Right renal pelvis (tissue), 4 donors: ENCODE measurements at regions not wholly inside any gene's neighbourhood (a gene's known extent, or its start where the extent isn't known, plus 50 kb on each side); places are given as distances from the start of the nearest gene placed in this dataset.

Experiments used
- DNase-seq, 4 donors: peaks; one replicate each; pipeline ENCODE4 v3.0.0-alpha.2; 2013; ENCODE audit warnings: low read depth in 4 of 4, low spot score in 3 of 4, missing footprints in 1 of 4

DNA sequence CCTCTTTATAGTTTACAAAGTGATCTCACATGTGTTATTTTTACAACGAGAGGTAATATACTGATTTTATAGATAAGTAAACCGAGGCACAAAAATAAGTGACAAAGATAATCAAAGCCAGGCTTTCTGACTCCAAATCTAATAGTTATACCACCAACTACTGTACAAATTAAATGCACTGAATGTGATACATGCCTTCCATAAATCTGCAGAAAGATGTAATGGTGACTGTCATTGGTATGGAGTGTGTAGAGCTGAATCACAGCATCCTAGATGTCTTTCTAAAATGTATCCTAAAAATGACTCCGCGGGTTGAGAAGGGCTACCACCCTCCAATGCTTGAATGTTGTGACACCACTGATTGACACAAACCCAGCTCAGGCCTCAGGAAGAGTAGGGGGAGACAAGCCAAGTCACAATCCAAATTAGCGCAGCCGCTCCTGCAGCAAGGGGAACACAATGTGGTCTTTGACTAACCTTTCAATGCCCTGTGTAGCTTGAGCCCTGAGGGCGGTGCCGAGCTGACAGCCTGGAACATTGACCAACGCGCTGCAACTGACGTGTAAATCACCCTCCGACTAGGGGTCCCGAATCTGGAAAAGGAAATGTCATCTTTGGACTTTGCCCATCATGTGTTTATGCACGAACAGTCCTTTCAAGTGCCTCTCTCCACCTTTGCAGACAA is 136.8 kb downstream of the OLIG3 start:
- no peak for DNase-seq

DNA sequence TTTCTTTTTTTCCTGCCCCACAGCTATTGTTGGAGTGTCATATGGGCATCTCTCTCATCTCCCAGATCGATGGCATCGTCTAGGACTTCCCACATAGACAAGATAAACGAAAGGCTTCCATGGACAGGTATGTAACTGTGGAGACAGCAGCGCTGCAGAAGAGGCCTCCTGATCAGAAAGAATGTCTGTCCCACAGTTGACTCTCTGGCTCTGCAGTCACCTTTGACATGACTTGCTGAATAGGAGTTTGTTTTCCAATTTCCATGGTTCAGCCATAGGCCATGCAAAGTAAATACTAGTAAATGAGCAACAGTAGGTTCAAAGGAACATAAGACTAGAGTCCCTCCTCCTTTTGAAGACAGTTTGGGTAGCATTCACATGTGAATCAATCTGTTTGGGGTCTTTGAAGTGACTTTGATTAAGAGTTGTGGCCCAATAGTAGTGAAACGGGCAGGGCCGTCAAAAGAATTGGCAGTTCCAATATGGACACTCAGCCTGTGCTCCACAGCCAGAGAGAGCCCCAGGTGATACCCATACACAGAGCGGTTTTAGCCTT is 134.7 kb upstream of the IFNGR1 start:
- DNase-seq = no peak

DNA sequence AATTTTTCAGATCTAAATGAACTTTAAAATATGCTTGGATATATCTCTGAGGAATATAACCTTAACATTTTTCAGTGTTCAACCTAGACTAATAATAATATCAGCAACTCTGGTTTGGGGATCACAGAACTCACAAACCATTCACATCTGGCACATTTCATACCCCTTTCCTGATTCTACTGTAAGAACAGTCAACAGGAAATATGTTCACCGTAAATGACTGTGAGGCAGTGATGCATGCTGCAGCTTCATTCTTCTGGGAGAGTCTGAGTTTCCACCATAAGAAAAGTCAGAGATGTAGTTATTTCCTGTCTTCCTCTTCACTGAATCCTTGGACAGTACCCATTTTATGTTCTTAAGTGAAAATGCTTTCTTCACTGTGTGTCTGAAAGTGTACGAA is 134.2 kb upstream of the IFNGR1 start:
- DNase-seq = no peak

DNA sequence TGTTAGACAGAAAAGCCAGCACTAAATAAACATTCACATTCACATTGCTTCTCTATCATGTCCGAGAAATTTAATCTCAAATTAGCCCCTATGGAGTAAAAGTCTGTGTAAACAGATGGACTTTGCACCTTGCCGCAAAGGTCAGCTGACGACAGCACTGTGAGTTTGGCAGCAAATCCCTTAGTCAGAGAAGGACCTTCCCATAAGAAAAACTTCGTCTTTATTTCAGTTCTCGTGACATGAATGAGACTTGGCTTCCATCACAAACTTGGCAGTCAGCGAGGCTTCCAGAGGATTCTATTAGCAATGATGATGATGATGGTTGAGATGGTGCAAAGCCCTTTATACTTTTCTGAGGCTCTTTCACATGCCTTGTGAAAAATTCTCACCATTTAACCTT is 133.7 kb upstream of the IFNGR1 start:
- no peak for DNase-seq

DNA sequence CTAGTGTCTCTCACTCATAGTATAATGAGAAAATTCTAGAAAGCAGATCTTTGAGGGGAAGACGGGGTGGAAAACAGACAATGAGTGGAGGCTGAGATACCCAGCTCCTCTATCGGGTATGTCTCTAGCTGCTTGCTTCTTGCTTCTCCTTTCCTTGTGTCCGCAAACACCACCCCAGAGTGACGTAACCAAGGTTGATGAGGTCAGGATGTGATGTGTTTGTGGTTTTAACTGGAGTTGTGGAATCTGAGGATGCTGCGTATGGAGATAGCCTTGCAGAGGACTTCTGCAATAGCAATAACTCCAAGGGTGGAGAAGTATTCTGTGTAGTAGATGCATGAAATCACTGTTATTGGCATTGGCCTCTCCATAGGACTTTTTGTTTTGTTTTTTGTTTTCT is 132.7 kb upstream of the IFNGR1 start:
- DNase-seq = no peak

DNA sequence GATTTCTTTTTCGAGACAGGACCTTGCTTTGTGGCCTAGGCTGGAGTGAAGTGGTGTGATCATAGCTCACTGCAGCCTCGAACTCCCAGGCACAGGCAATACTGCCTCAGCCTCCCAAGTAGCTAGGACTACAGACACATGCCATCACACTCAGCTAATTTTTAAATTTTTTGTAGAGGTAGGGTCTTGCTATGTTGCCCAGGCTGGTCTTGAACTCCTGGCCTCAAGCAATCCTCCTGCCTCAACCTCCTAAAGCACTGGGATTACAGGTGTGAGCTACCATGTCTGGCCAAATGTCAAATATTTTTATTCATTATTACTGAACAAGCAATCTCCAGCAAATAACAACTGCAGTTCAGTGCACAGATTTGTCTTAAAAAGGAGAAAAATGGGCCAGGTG is 131.7 kb upstream of the IFNGR1 start:
- DNase-seq = no peak

GRCh38 chr6:137349856-137350830 is 131.0 kb upstream of the IFNGR1 start:
- DNase-seq = no peak

DNA sequence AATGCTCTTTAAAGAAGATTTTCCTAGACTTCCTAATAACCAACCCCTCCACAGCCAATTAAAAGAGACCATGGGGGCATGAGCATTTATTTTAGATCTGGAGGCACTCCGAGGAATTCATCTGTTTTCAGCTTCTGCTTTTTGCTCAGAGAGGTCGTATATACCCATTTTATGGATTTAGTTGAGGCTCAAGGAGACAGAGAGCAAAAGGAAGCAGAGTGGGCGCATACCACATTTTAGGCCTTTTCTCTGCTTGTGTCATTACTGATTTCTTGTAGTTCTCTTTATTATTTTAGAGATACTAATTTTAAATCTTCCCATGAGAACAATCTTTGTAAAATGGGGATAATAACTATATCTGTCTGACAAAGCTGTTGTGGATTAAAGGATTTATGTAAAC is 129.6 kb upstream of the IFNGR1 start:
- no peak for DNase-seq

DNA sequence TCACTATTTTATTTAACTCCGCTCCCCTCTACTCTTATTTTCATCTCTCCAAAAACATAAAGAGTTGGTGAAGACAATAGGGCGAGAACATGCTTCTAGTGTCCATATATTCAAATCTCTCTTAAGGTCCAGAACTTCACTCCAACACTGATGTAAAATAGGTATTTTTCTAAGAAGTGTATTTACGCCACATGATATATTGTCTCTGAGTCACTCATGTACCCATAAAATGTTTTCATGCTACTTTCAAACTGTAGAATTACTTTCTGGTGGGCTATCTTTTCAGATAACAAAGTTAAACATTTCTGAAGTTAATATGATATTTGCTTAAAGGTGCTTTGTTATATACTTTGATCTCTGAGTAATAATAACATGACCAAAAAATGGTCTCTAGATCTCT is 124.1 kb upstream of the IFNGR1 start:
- no peak for DNase-seq

DNA sequence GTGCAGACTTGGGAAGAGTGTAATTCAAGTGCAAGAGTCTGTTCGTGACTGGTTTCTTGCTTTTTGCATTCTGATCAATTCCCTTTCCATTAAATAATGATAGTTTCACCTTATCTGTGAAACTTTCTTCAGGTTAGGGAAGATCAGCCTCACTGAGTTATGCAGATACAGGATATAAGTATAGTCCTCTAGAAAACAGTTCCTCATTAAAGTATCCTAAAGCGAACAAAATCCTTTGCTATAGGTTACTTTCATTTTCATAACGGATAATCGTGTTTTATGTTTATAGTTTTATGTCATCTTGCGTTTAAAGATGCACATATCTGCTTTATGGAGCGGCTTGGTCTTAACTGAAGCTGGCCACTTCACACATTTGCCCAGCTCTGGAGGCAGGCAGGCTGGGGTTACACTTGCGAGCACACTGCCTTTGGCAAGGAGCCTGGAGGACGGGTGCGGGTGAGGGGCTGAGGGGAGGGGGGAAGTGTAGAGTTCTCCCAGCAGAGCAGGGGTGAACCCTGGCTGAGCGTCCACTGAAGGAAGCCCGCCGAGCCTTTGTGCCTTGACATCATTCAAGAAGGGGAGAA is 123.5 kb upstream of the IFNGR1 start:
- no peak for DNase-seq

DNA sequence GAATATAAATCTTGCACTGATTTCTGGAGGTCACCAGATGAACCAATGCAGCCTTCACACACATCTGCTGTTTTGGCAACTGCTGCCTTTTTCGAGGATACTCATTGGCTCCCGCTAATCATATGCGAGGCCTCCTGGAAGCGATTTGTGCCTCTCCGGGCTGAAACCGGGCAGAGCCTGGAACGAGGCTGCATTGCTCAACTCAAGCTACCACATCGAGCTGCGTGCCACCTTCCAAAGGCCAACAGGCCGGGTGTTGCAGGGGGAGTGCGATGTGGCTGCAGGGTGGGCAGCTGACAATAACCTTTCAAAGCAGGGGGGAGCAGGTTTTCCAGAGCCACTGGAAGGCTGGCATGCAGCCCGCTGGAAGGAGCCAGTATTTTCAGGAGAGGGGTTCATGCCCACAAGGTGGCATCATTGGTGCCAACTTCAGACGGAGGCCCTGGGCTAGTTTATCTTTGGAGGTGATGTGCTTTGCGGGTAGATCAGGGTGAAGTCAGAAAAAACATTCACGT is 122.6 kb upstream of the IFNGR1 start:
- DNase-seq = no peak

GRCh38 chr6:137339929-137340559 is 120.9 kb upstream of the IFNGR1 start:
- no peak for DNase-seq

- no peak for DNase-seq
These were observed 115.7 kb upstream of the IFNGR1 start for GRCh38 chr6:137334884-137335283.

GRCh38 chr6:137334094-137334493 is 114.9 kb upstream of the IFNGR1 start:
- no peak for DNase-seq

DNA sequence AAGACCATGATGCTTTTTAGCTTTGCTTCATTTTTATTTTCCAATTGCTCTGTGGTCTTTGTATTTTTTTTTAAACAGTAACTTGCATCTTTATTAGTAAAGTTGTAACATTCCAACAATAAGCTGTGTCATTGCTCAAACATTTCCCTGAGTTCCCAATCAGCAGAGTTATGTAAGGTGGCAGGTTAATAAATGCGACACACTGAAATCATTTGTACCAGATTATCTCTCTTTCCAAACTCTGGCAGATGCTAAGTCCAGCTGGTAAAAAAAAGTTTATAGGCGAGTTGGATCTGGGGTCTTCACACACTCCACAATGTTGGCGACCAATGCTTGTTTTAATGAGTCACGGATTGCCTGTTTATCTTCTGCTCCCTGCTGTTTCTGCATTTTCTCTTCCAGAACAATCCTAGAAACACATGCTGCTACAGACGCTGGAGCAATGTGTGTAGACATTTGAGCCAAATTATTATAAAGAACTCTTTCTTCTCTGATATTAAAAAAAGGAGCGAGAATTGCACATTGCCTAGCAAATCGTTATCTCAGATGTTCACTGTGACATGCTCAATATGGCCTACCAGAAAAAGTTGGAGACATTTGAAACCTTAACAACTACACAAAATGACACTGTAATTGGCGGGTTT is 113.6 kb upstream of the IFNGR1 start:
- DNase-seq = no peak

DNA sequence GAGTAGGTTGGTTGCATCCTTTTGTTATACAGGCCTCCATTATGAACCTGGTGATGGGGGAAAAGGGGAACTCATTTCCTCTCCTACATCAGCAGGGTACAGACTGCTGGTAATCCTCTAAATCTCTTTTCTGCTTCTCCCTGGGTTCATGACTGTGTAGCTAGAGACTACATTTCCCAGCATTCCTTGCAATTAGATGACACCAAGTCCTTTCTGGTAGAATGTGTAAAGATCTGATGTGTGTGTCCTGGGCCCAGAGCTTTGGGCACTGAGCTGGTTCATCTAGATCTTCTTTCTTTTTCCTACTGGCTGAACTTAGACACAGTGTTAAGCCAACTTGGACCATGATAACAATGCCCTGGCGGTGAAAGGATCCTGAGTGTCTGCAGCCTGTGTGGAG is 104.7 kb upstream of the IFNGR1 start:
- no peak for DNase-seq

GRCh38 chr6:137320271-137320670 is 101.1 kb upstream of the IFNGR1 start:
- DNase-seq = no peak

- DNase-seq = no peak
These were observed 97.4 kb upstream of the IFNGR1 start for GRCh38 chr6:137316626-137317025.

DNA sequence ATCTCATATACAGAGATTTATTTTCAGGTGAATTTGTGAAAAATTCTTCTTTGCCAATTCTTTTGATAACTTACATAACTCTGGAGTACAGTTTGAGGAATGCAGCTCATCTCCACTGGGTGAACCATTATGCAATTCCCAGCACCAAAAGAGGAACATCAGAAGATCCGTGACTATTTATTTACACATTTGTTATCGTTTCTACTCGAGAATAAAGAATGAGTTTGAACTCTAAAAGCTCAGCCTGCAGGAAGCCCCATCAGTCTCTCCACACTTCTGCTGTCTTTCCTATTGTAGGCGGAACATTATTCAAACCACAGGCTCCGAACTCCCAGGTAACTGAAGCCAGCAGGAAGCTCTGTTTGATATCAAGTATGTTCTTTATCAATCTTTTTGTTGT is 95.9 kb upstream of the IFNGR1 start:
- no peak for DNase-seq
